Endothelial cell of umbilical vein (primary cell): ENCODE measurements at regions not wholly inside any gene's neighbourhood (a gene's known extent, or its start where the extent isn't known, plus 50 kb on each side); places are given as distances from the start of the nearest gene placed in this dataset.

Experiments
- BruUV-seq: library from RNA; stranded (reverse); fragments of 400-500 nt; replicated peaks from 2 replicates; lab custom pipeline; 2021; lab: Mats Ljungman, UMichigan
- CTCF ChIA-PET: fragments of 300-600, 350-600 bp; sonication (Branson Sonifier 250); formaldehyde crosslinking; loops from one replicate; lab custom pipeline; 2021; ENCODE audit warnings: antibody characterized with exemption, inconsistent platforms; lab: Charles Lee
- POLR2A ChIA-PET: fragments of 300-600, 350-600 bp; sonication (Branson Sonifier 250); formaldehyde crosslinking; loops from one replicate; lab custom pipeline; 2021; ENCODE audit warnings: antibody characterized with exemption, inconsistent platforms; lab: Charles Lee
- DNase-seq: peaks from one replicate; pipeline ENCODE4 v3.0.0-alpha.2; 2011; ENCODE audit warnings: low read depth, low spot score
- FAIRE-seq: peaks from 2 replicates; lab custom pipeline; 2011; peaks lifted over from hg19 to GRCh38; lab: Jason Lieb, UNC
- H2AFZ ChIP-seq: 2 replicates; pipeline ENCODE4 v1.6.0; 2012; ENCODE audit warnings: low read depth, low read length, control low read depth, inconsistent platforms
- H3K27ac ChIP-seq: 2 replicates; pipeline ENCODE4 v1.5.1; 2011; ENCODE audit warnings: low read depth, mild to moderate bottlenecking, control low read depth, low read length, moderate library complexity; ENCODE audit not compliant: insufficient read depth
- H3K27me3 ChIP-seq, 2 experiments: 2 replicates each; pipeline versions ENCODE4 v1.6.0 to v1.6.1; 2011; ENCODE audit warnings: low read length in 2 of 2, mixed read lengths in 1 of 2; ENCODE audit not compliant: control insufficient read depth in 2 of 2, insufficient read depth in 2 of 2
- H3K36me3 ChIP-seq, 2 experiments: 2 replicates in 1 of 2; 3 replicates in 1 of 2; pipeline ENCODE4 v1.5.1; 2011; ENCODE audit warnings: low read length in 2 of 2, mild to moderate bottlenecking in 1 of 2, moderate library complexity in 1 of 2; ENCODE audit not compliant: control insufficient read depth in 2 of 2, insufficient read depth in 2 of 2; ENCODE audit errors: extremely low read depth in 1 of 2
- H3K4me1 ChIP-seq: 3 replicates; pipeline ENCODE4 v1.5.1; 2011; ENCODE audit warnings: mild to moderate bottlenecking, low read length; ENCODE audit not compliant: control insufficient read depth, insufficient read depth; ENCODE audit errors: extremely low read depth
- H3K4me2 ChIP-seq: 2 replicates; pipeline ENCODE4 v1.6.1; 2011; ENCODE audit warnings: low read length, control low read depth, mixed read lengths; ENCODE audit not compliant: insufficient read depth
- H3K4me3 ChIP-seq, 3 experiments: fragments of 200-600 bp in 1 of 3; sonication (generic), shearing (Covaris generic) in 1 of 3; replicated peaks in 1 of 3; 2 replicates each; pipeline ENCODE4 v1.5.1; 2011 to 2016; ENCODE audit warnings: control low read depth in 3 of 3, low read length in 3 of 3, mild to moderate bottlenecking in 2 of 3, inconsistent platforms in 1 of 3, low read depth in 1 of 3, moderate library complexity in 1 of 3; ENCODE audit not compliant: insufficient read depth in 1 of 3
- H3K79me2 ChIP-seq: 2 replicates; pipeline ENCODE4 v1.6.0; 2012; ENCODE audit warnings: low read length, inconsistent platforms; ENCODE audit not compliant: control insufficient read depth, insufficient read depth
- H3K9ac ChIP-seq: replicated peaks from 2 replicates; pipeline ENCODE3; 2011; ENCODE audit warnings: low read length, control low read depth; ENCODE audit not compliant: insufficient read depth; ENCODE audit errors: extremely low read depth
- H3K9me1 ChIP-seq: replicated peaks from 3 replicates; pipeline ENCODE4 v1.6.0; 2011; ENCODE audit warnings: mild to moderate bottlenecking, low read length; ENCODE audit not compliant: control insufficient read depth, insufficient read depth; ENCODE audit errors: extremely low read depth
- H3K9me3 ChIP-seq: replicated peaks from 2 replicates; pipeline ENCODE4 v1.5.1; 2012; ENCODE audit warnings: low read length, inconsistent platforms; ENCODE audit not compliant: control insufficient read depth, insufficient read depth
- H4K20me1 ChIP-seq: replicated peaks from 2 replicates; pipeline ENCODE3; 2011; ENCODE audit warnings: mild to moderate bottlenecking, low read length; ENCODE audit not compliant: control insufficient read depth, insufficient read depth; ENCODE audit errors: extremely low read depth
- EZH2 ChIP-seq: IDR thresholded peaks from 2 replicates; pipeline ENCODE4 v1.6.1; 2012; ENCODE audit warnings: borderline replicate concordance, low read depth, mild to moderate bottlenecking, moderate library complexity, low read length, inconsistent platforms; ENCODE audit not compliant: severe bottlenecking
- FOS ChIP-seq: IDR thresholded peaks from 2 replicates; pipeline ENCODE4 v1.6.1; 2011; ENCODE audit warnings: mild to moderate bottlenecking, low read length, moderate library complexity, borderline replicate concordance; ENCODE audit not compliant: insufficient read depth
- GATA2 ChIP-seq: IDR thresholded peaks from 2 replicates; pipeline ENCODE4 v1.7.0; 2011; ENCODE audit warnings: low read depth, mild to moderate bottlenecking, moderate library complexity, mixed read lengths, low read length; ENCODE audit not compliant: insufficient read length, insufficient read depth
- JUN ChIP-seq: IDR thresholded peaks from 2 replicates; pipeline ENCODE4 v1.6.1; 2011; ENCODE audit warnings: borderline replicate concordance, low read depth; ENCODE audit not compliant: insufficient read length, insufficient read depth
- MYC ChIP-seq: IDR thresholded peaks from one replicate; pipeline ENCODE4 v1.6.1; 2011; ENCODE audit warnings: mild to moderate bottlenecking, low read depth, low read length
- POLR2A ChIP-seq: IDR thresholded peaks from 2 replicates; pipeline ENCODE4 v1.6.1; 2012; ENCODE audit warnings: low read depth, mild to moderate bottlenecking, control low read depth, low read length
- POLR2AphosphoS5 ChIP-seq: IDR thresholded peaks from 2 replicates; pipeline ENCODE4 v1.6.1; 2012; ENCODE audit warnings: low read depth, mild to moderate bottlenecking, control low read depth, low read length, moderate library complexity; ENCODE audit not compliant: insufficient read depth
- dilution Hi-C: fragments of 300-500 bp; cut with MboI; formaldehyde crosslinking; loops from one replicate; pipeline ENCODE4 v1.15.0; 2019; ENCODE audit warnings: low sequenced_read_pairs; ENCODE audit not compliant: extremely low pct_ligation_motif_present
- intact Hi-C: fragments of 100-400 bp; cut with micrococcal nuclease; formaldehyde crosslinking; loops from one replicate; pipeline ENCODE4 v1.10.0; 2022
- TF ChIP-seq, protein P1 (sequence below), 2 donors: IDR thresholded peaks; 1 replicate in 1 of 2; 2 replicates in 1 of 2; pipeline ENCODE4 v1.5.1; 2011; ENCODE audit warnings: low read length in 2 of 2, mild to moderate bottlenecking in 2 of 2, moderate library complexity in 2 of 2, control low read depth in 1 of 2, inconsistent platforms in 1 of 2, low read depth in 1 of 2; ENCODE audit not compliant: insufficient read depth in 1 of 2; ENCODE audit errors: extremely low read depth in 1 of 2
- TF ChIP-seq, protein P2 (sequence below): IDR thresholded peaks from 2 replicates; pipeline ENCODE4 v1.6.1; 2011; ENCODE audit not compliant: insufficient read depth, insufficient read length

DNA sequence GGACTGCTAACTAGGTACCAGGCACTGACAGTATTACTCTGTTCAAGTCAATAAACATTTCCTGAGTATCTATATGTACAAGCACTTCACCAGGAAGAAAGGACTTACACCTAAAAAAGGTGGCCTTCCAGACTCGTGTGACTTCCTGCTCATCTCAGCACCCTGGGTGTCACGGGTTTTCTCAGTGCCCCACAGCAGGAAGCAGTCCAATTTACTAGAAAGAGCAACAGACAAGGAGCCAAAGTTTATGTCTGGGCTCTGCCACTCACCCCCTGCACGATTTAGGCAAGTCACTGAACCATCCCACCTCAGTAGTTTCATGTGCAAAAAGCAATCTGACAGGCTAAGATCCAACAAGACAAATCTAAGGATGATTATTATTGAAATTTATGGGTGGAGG lies 92.4 kb downstream of the TMEM215 start:
- dilution Hi-C loops (no loop called here), intact Hi-C loops (no loop called here)
- no peaks in the 10 kb centered on the region for H3K9me3 ChIP-seq
- no peaks in the 10 kb centered on the region for H3K9me1 ChIP-seq
- POLR2A ChIA-PET = no interaction called here
- BruUV-seq = no TSS peak
- TF ChIP-seq, protein P1, sequence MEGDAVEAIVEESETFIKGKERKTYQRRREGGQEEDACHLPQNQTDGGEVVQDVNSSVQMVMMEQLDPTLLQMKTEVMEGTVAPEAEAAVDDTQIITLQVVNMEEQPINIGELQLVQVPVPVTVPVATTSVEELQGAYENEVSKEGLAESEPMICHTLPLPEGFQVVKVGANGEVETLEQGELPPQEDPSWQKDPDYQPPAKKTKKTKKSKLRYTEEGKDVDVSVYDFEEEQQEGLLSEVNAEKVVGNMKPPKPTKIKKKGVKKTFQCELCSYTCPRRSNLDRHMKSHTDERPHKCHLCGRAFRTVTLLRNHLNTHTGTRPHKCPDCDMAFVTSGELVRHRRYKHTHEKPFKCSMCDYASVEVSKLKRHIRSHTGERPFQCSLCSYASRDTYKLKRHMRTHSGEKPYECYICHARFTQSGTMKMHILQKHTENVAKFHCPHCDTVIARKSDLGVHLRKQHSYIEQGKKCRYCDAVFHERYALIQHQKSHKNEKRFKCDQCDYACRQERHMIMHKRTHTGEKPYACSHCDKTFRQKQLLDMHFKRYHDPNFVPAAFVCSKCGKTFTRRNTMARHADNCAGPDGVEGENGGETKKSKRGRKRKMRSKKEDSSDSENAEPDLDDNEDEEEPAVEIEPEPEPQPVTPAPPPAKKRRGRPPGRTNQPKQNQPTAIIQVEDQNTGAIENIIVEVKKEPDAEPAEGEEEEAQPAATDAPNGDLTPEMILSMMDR (IDR thresholded peaks at IDR 0.05; ENCODE audit: extremely low read depth in 1 of 2, insufficient read depth in 1 of 2, low read depth in 1 of 2, low read length in 2 of 2) = no peak
- TF ChIP-seq POLR2AphosphoS5 (no peak), GATA2 (no peak), EZH2 (no peak), POLR2A (no peak), FOS (no peak), JUN (no peak), MYC (no peak)
- TF ChIP-seq, protein P2, sequence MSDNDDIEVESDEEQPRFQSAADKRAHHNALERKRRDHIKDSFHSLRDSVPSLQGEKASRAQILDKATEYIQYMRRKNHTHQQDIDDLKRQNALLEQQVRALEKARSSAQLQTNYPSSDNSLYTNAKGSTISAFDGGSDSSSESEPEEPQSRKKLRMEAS = no peak
- H3K4me3 ChIP-seq = no peak overlapping the region
- DNase-seq = no peak
- H3K4me1 ChIP-seq = no peaks in the 10 kb centered on the region
- H4K20me1 ChIP-seq = no peaks in the 10 kb centered on the region
- CTCF ChIA-PET = interaction anchor here (1.4 to 1.5 kb wide), 2 partner anchors 8 to 37 kb away, joined by 3 read pairs; no protein-coding TSS in a partner anchor
- no peak overlapping the region for H2AFZ ChIP-seq
- H3K9ac ChIP-seq = no peak overlapping the region
- peaks cover 0 to 2% of the 10 kb centered on the region in 2 experiments for H3K27me3 ChIP-seq
- no peak overlapping the region for H3K4me2 ChIP-seq
- H3K27ac ChIP-seq = no peak overlapping the region
- no peak for FAIRE-seq
- no peaks in the 10 kb centered on the region for H3K79me2 ChIP-seq
- H3K36me3 ChIP-seq = no peaks in the 10 kb centered on the region
